ENCODE measurements at regions not wholly inside any gene's neighbourhood (a gene's known extent, or its start where the extent isn't known, plus 50 kb on each side); places are given as distances from the start of the nearest gene placed in this dataset.

DNA sequence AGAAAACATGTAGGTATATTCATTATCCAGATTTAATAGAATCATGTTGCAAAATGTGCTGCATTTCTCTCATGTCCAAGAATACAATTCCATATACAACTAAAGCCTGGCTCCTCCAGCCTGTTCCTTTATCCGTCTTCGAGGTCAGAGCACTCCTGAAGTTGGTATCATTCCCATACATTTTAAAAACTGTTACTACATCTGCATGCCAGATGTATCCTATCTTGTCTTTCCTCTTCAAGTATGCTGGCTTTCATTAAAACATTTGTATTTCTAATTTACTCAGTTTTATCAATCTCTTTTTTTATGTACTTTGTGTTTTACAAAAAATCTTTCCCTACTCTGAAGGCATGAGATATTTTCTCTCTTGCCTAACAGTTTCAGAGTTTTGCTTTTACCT is 536.6 kb upstream of the USP24 start:
- no peak overlapping the region for H3K4me3 Mint-ChIP-seq (ENCODE audit: unreplicated experiment)
- no peaks in the 10 kb centered on the region for H3K4me1 Mint-ChIP-seq (ENCODE audit: low read depth)
- no peak for DNase-seq (ENCODE audit: low spot score)
- H3K27ac Mint-ChIP-seq (ENCODE audit: unreplicated experiment) = no peak overlapping the region
- TF ChIP-seq, protein P1, sequence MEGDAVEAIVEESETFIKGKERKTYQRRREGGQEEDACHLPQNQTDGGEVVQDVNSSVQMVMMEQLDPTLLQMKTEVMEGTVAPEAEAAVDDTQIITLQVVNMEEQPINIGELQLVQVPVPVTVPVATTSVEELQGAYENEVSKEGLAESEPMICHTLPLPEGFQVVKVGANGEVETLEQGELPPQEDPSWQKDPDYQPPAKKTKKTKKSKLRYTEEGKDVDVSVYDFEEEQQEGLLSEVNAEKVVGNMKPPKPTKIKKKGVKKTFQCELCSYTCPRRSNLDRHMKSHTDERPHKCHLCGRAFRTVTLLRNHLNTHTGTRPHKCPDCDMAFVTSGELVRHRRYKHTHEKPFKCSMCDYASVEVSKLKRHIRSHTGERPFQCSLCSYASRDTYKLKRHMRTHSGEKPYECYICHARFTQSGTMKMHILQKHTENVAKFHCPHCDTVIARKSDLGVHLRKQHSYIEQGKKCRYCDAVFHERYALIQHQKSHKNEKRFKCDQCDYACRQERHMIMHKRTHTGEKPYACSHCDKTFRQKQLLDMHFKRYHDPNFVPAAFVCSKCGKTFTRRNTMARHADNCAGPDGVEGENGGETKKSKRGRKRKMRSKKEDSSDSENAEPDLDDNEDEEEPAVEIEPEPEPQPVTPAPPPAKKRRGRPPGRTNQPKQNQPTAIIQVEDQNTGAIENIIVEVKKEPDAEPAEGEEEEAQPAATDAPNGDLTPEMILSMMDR (IDR thresholded peaks at IDR 0.05) = no peak
- H3K27me3 Mint-ChIP-seq (ENCODE audit: low read depth) = no peaks in the 10 kb centered on the region
- peaks cover 17% of the 10 kb centered on the region for H3K9me3 Mint-ChIP-seq (ENCODE audit: low read depth)
- H3K36me3 Mint-ChIP-seq (ENCODE audit: low read depth) = peaks cover 5% of the 10 kb centered on the region

DNA sequence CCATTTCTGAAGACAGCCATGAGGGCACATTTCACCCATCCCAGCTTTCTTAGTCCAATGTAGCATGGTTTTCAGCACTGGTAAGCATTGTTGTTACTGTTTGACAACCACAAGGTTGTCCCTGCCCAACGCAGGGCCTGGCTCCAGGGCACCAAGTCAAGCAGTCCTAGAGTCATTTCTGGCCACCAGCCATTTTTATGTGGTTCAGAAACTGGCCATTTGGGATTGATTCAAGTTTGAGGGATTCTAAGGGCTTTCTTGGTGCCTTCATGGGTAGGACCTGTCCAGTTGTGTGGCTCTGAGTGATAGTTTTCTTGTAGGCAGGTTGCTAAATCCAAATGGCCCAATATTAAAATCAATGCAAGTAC is 535.4 kb upstream of the USP24 start:
- Mint-ChIP-seq H3K27me3 (ENCODE audit: low read depth) (no peaks in the 10 kb centered on the region), H3K27ac (ENCODE audit: unreplicated experiment) (no peak overlapping the region), H3K9me3 (ENCODE audit: low read depth) (peaks cover 16% of the 10 kb centered on the region), H3K4me3 (ENCODE audit: unreplicated experiment) (no peak overlapping the region), H3K4me1 (ENCODE audit: low read depth) (no peaks in the 10 kb centered on the region), H3K36me3 (ENCODE audit: low read depth) (peaks cover under 1% of the 10 kb centered on the region)
- DNase-seq (ENCODE audit: low spot score) = no peak
- TF ChIP-seq, protein P1 (IDR thresholded peaks at IDR 0.05) = no peak

DNA sequence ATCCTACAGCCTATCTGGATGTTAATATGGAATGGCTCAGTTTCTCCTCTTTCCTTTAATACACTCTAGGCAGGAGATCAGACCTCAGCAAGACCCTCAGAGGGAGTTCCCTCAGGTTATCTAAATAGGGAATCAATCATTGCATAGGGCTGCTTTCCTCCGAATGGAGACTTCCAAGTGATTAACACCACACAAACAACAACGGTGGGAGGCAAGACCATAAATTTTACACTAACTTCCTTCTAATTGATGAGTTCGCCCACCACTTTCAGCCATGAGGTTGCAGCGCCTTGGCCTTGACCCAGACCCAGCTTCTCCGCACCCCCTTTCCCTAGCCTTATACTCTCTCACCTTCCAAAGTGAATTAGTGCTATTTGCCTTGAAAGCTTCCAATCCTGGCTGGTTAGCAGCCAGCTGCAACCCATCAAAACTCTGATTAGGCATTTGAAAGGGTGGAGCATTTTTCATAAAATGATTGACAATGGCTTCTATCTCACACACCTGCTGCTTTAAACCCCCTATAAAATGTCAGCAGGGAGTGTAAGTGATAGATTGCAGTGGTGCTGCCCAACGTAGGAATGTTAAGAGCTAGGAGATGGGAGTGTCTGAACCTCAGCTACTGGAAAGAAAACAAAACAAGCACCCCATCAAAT is 534.9 kb upstream of the USP24 start:
- no peaks in the 10 kb centered on the region for H3K27me3 Mint-ChIP-seq (ENCODE audit: low read depth)
- H3K36me3 Mint-ChIP-seq (ENCODE audit: low read depth) = no peaks in the 10 kb centered on the region
- TF ChIP-seq, protein P1 (IDR thresholded peaks at IDR 0.05) = no peak
- no peak overlapping the region for H3K4me3 Mint-ChIP-seq (ENCODE audit: unreplicated experiment)
- no peak for DNase-seq (ENCODE audit: low spot score)
- H3K4me1 Mint-ChIP-seq (ENCODE audit: low read depth) = no peaks in the 10 kb centered on the region
- no peak overlapping the region for H3K27ac Mint-ChIP-seq (ENCODE audit: unreplicated experiment)
- H3K9me3 Mint-ChIP-seq (ENCODE audit: low read depth) = peaks cover 10% of the 10 kb centered on the region

DNA sequence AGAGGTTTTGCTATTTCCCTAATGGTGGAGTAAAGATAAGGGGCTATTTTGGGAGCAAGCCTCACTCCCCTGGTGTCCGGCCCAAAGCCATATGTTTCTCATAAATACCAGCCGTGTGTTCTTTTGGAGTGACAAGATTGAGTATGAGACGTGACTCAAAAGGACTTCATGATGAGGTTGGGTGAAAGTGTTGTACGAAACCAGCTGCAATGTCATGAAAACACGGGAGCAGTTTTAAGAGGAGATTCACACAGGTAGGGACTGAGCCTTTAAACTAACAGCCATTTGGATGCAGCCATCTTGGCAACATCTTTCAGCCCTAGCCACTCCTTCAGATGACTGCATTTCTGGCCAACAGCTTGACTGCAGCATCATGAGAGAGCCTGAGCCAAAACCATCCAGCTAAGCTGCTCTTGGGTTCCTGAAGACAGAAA is 532.3 kb upstream of the USP24 start:
- TF ChIP-seq, protein P1 (IDR thresholded peaks at IDR 0.05) = no peak
- no peak for DNase-seq (ENCODE audit: low spot score)
- no peak overlapping the region for H3K4me3 Mint-ChIP-seq (ENCODE audit: unreplicated experiment)
- H3K36me3 Mint-ChIP-seq (ENCODE audit: low read depth) = no peaks in the 10 kb centered on the region
- peaks cover 3% of the 10 kb centered on the region for H3K9me3 Mint-ChIP-seq (ENCODE audit: low read depth)
- H3K27me3 Mint-ChIP-seq (ENCODE audit: low read depth) = no peaks in the 10 kb centered on the region
- H3K4me1 Mint-ChIP-seq (ENCODE audit: low read depth) = peaks cover 2% of the 10 kb centered on the region
- H3K27ac Mint-ChIP-seq (ENCODE audit: unreplicated experiment) = no peak overlapping the region

- TF ChIP-seq, protein P1 (IDR thresholded peaks at IDR 0.05) = no peak
- Mint-ChIP-seq H3K27ac (ENCODE audit: unreplicated experiment) (no peak overlapping the region), H3K9me3 (ENCODE audit: low read depth) (peaks cover 3% of the 10 kb centered on the region), H3K4me1 (ENCODE audit: low read depth) (peaks cover 7% of the 10 kb centered on the region), H3K27me3 (ENCODE audit: low read depth) (no peaks in the 10 kb centered on the region), H3K36me3 (ENCODE audit: low read depth) (no peaks in the 10 kb centered on the region), H3K4me3 (ENCODE audit: unreplicated experiment) (no peak overlapping the region)
- DNase-seq (ENCODE audit: low spot score) = no peak
These were observed 531.5 kb upstream of the USP24 start for GRCh38 chr1:55746710-55747109.

All from chondrocyte (in vitro differentiated cells).